Spleen (tissue), 11 donors: ENCODE measurements at regions not wholly inside any gene's neighbourhood (a gene's known extent, or its start where the extent isn't known, plus 50 kb on each side); places are given as distances from the start of the nearest gene placed in this dataset.

Experiments
- DNase-seq: peaks from one replicate; pipeline ENCODE4 v3.0.0-alpha.2; 2020
- H3K27ac ChIP-seq, 8 donors: fragments of 200-600 bp; sonication (generic) in 7 of 8; 1 replicate in 4 of 8; 2 replicates in 4 of 8; pipeline versions ENCODE4 v1.5.0 to v1.8.0; 2016 to 2021; ENCODE audit warnings: inconsistent platforms in 4 of 8, mild to moderate bottlenecking in 4 of 8, moderate library complexity in 1 of 8
- H3K27me3 ChIP-seq, 7 donors: fragments of 200-600 bp; sonication (generic) in 6 of 7; replicated peaks in 1 of 7; 1 replicate in 4 of 7; 2 replicates in 3 of 7; pipeline versions ENCODE4 v1.5.0 to v1.8.0; 2016 to 2021; ENCODE audit warnings: inconsistent platforms in 3 of 7, mild to moderate bottlenecking in 1 of 7
- H3K36me3 ChIP-seq, 6 donors: fragments of 200-600 bp; sonication (generic) in 5 of 6; 1 replicate in 4 of 6; 2 replicates in 2 of 6; pipeline versions ENCODE4 v1.5.0 to v1.8.0; 2016 to 2021; ENCODE audit warnings: inconsistent platforms in 2 of 6
- H3K4me1 ChIP-seq, 6 donors: fragments of 200-600 bp; sonication (generic) in 5 of 6; 1 replicate in 3 of 6; 2 replicates in 3 of 6; pipeline versions ENCODE4 v1.5.0 to v1.8.0; 2016 to 2021; ENCODE audit warnings: inconsistent platforms in 3 of 6
- H3K4me3 ChIP-seq, 8 donors: fragments of 200-600 bp; sonication (generic) in 7 of 8; 1 replicate in 4 of 8; 2 replicates in 4 of 8; pipeline versions ENCODE4 v1.5.0 to v1.8.0; 2016 to 2021; ENCODE audit warnings: inconsistent platforms in 4 of 8, mild to moderate bottlenecking in 4 of 8, moderate library complexity in 2 of 8
- H3K9me3 ChIP-seq, 8 donors: fragments of 200-600 bp; sonication (generic) in 7 of 8; 1 replicate in 4 of 8; 2 replicates in 4 of 8; pipeline versions ENCODE4 v1.5.0 to v1.8.0; 2016 to 2021; ENCODE audit warnings: inconsistent platforms in 4 of 8
- CTCF ChIP-seq, 11 experiments: fragments of 200-600 bp in 7 of 11; fragments of 450-650 bp in 4 of 11; sonication (generic) in 4 of 11; IDR thresholded peaks in 8 of 11; conservative IDR thresholded peaks in 3 of 11; 1 replicate in 7 of 11; 2 replicates in 4 of 11; pipeline versions ENCODE4 v1.4.0 to v1.8.0; 2016 to 2021; ENCODE audit warnings: antibody characterized with exemption in 11 of 11, inconsistent platforms in 4 of 11, mild to moderate bottlenecking in 1 of 11
- POLR2A ChIP-seq, 3 donors: fragments of 450-650 bp; IDR thresholded peaks; one replicate each; pipeline ENCODE4 v1.5.1; 2017; ENCODE audit warnings: antibody characterized with exemption in 3 of 3, mild to moderate bottlenecking in 1 of 3
- POLR2AphosphoS5 ChIP-seq, 3 donors: sonication (generic); formaldehyde crosslinking; IDR thresholded peaks; one replicate each; pipeline ENCODE4 v1.5.1; 2017; ENCODE audit warnings: antibody characterized with exemption in 3 of 3
- whole genome bisulfite sequencing, 5 donors: extraction: QIAGEN DNeasy Blood & Tissue Kit in 3 of 5; methylation state at CpG; one replicate each; pipeline versions ENCODE4 v1.1.5 to v1.1.7; 2013 to 2018; 5-methylcytosine and 5-hydroxymethylcytosine counted together
- intact Hi-C: fragments of 100-400 bp; cut with DNase I; formaldehyde crosslinking; loops from one replicate; pipeline ENCODE4 v1.15.0; 2023; ENCODE audit warnings: low total_unique reads
- donor health status: healthy with polysubstance abuse.
- donor health status: DM: no; HTN: no; CAD: no; lungs with moderate emphysema.
- donor health status: DM: no; HTN: no; CAD: no.
- donor health status: Bipolar disorder and iron deficiency.
- donor health status: healthy.
- donor health status: DM: no; HTN: no; CAD: no.
- donor health status: DM: yes; HTN: yes; CAD: no.

DNA sequence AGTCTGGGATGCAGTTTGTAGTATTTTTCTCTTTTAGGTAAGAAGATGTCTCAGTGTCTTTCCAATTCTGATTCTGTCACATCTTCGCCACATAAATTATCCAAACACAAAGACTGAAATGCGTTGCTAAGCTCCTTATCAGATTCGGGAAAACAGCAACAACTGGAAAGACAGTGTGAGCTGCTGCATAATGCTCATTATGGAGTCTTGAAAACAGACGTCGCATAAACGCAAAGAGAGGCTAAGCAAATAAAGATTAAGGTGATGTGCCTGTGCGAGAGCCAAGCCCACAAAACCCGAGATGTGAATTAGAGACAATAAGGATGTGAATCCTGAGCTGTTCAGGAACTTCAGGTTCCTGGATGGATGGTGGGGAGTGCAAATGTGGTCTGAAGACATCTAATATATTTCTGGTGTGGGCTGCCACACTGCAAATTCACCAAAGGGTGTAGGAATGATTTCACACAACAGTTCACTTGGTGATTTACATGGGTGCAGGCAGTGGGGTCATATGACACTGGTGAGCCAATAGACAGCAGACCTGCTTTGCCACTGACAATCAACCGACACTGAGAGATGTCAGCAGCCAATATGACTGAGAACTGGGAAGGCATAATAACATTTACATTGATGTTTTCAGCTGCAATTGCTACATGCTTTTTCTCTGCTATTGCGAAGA lies 195.8 kb downstream of the MTX2 start:
- intact Hi-C loops: no loop called here
- Histone ChIP-seq H3K9me3 (no peaks in the 10 kb centered on the region), H3K4me3 (no peak overlapping the region), H3K36me3 (no peaks in the 10 kb centered on the region), H3K4me1 (no peaks in the 10 kb centered on the region), H3K27ac (no peak overlapping the region), H3K27me3 (peaks cover 0 to 30% (median 0%) of the 10 kb centered on the region in 7 donors)
- TF ChIP-seq CTCF (IDR thresholded peaks at IDR 0.05 in 8 of 11, conservative IDR thresholded peaks at IDR 0.05 in 3 of 11): no peak
- TF ChIP-seq POLR2AphosphoS5 (IDR thresholded peaks at IDR 0.05): no peak
- 70 to 82% (median 78%) methylated on average over 10 of the region's 10 CpGs for WGBS, 5 donors
- no peak for DNase-seq

DNA sequence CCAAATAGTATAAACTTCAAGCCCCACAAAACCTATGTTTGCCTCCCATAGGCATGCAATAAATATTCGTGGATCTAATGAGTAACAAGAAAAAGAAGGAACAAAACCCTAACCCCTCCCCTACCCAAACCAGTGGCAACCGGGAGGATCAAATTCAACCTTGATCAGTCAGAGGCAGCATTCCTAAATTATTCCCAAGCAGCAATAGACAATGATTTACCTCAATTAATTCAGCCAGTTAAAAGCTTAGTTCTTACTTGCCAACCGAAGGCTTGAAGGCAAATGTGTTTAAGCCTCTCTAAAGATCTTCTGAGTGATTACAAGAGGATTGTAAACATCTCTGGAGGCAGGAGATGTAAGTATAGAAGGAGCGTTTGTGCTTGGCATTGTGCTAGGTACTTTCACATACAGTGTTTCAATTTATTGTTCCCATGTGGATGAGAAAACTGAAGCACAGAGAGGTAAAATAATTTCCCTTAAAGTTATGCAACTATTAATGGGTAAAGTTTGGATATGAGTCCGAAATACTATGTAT lies 197.7 kb downstream of the MTX2 start:
- H3K27ac ChIP-seq: no peak overlapping the region
- peaks cover 0 to 22% (median 0%) of the 10 kb centered on the region in 7 donors for H3K27me3 ChIP-seq
- no peaks in the 10 kb centered on the region for H3K9me3 ChIP-seq
- DNase-seq: no peak
- WGBS, 5 donors: 84 to 90% (median 88%) methylated on average over 5 of the region's 5 CpGs
- TF ChIP-seq POLR2A (IDR thresholded peaks at IDR 0.05) (no peak), POLR2AphosphoS5 (IDR thresholded peaks at IDR 0.05) (no peak)
- peaks cover 0 to under 1% (median 0%) of the 10 kb centered on the region in 6 donors for H3K4me1 ChIP-seq
- intact Hi-C loops: no loop called here
- H3K4me3 ChIP-seq: no peak overlapping the region
- no peaks in the 10 kb centered on the region for H3K36me3 ChIP-seq

GRCh38 chr2:176467595-176467994 lies 198.4 kb downstream of the MTX2 start:
- no peaks in the 10 kb centered on the region for H3K36me3 ChIP-seq
- H3K27ac ChIP-seq: no peak overlapping the region
- H3K4me3 ChIP-seq: no peak overlapping the region
- H3K4me1 ChIP-seq: peaks cover 0 to 7% (median 3%) of the 10 kb centered on the region in 6 donors
- intact Hi-C loops: no loop called here
- no peak for DNase-seq
- TF ChIP-seq POLR2A (IDR thresholded peaks at IDR 0.05): no peak
- no peak for TF ChIP-seq POLR2AphosphoS5 (IDR thresholded peaks at IDR 0.05)
- TF ChIP-seq CTCF (IDR thresholded peaks at IDR 0.05 in 8 of 11, conservative IDR thresholded peaks at IDR 0.05 in 3 of 11): no peak
- no peaks in the 10 kb centered on the region for H3K9me3 ChIP-seq
- 69 to 88% (median 82%) methylated on average over 6 of the region's 6 CpGs for WGBS, 5 donors
- peaks cover 0 to 18% (median 0%) of the 10 kb centered on the region in 7 donors for H3K27me3 ChIP-seq

DNA sequence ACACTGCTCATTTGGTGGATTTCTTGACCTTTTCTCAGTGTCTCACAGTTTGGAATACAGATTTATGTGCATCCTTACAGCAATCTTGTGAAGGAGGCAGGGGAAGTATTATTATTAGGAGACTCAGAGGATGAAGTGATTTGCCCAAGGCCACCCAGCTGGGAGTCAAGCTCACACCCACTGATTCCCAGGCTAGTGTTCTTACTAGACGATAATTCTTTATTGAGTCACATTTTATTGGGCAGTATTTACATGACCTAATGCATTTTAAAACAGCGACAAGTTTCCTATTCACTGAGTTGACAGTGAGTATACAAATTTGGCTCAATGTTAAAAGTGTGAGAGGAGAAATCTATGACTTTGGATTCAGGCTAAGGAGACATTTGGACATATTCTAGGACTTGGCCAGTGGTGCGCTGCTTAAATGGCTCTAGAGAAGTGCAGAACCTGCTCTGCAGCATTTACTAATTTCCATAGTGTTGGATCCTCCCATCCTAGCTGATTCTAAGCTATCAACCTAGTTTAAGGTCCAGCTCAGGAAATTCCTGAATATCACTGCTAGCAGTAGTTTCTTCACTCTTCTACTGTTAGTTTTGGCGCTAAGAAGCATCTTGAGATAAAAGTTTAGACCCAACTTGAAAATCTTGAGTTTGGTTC lies 199.3 kb downstream of the MTX2 start:
- WGBS, 5 donors: 79 to 91% (median 90%) methylated on average over 4 of the region's 4 CpGs
- Histone ChIP-seq H3K4me1 (peaks cover 0 to 15% (median 11%) of the 10 kb centered on the region in 6 donors), H3K4me3 (no peak overlapping the region), H3K27me3 (peaks cover 0 to 14% (median 0%) of the 10 kb centered on the region in 7 donors), H3K9me3 (no peaks in the 10 kb centered on the region), H3K27ac (no peak overlapping the region), H3K36me3 (no peaks in the 10 kb centered on the region)
- DNase-seq: no peak
- TF ChIP-seq POLR2AphosphoS5 (IDR thresholded peaks at IDR 0.05): no peak
- TF ChIP-seq POLR2A (IDR thresholded peaks at IDR 0.05): no peak
- TF ChIP-seq CTCF (IDR thresholded peaks at IDR 0.05 in 8 of 11, conservative IDR thresholded peaks at IDR 0.05 in 3 of 11): no peak
- intact Hi-C loops: loop anchor here (2.0 kb wide), 1 partner anchor 22 kb away; no protein-coding TSS in a partner anchor
